Heart right ventricle (tissue), 16 donors: ENCODE measurements at regions not wholly inside any gene's neighbourhood (a gene's known extent, or its start where the extent isn't known, plus 50 kb on each side); places are given as distances from the start of the nearest gene placed in this dataset.

Experiments used
- ATAC-seq, 8 donors: fragments of 200-7000 bp; cut with Tn5 transposase; one replicate each; pipeline ENCODE4 v1.9.1; 2020; ENCODE audit warnings: mild to moderate bottlenecking in 8 of 8, moderate library complexity in 8 of 8, moderate number of reproducible peaks in 1 of 8
- DNase-seq, 2 donors: peaks; one replicate each; pipeline ENCODE4 v3.0.0-alpha.2; 2020
- H3K27ac ChIP-seq, 10 donors: fragments of 200-600 bp; sonication (generic) in 2 of 10; one replicate each; pipeline versions ENCODE4 v1.5.0 to v1.8.0; 2020 to 2022; ENCODE audit warnings: mild to moderate bottlenecking in 3 of 10
- H3K27me3 ChIP-seq, 7 donors: fragments of 200-600 bp; one replicate each; pipeline ENCODE4 v1.8.0; 2021 to 2022; ENCODE audit warnings: mild to moderate bottlenecking in 2 of 7
- H3K36me3 ChIP-seq, 9 donors: fragments of 200-600 bp; sonication (generic) in 1 of 9; one replicate each; pipeline versions ENCODE4 v1.5.0 to v1.8.0; 2020 to 2022; ENCODE audit warnings: mild to moderate bottlenecking in 2 of 9
- H3K4me1 ChIP-seq, 9 donors: fragments of 200-600 bp; sonication (generic) in 1 of 9; one replicate each; pipeline versions ENCODE4 v1.5.0 to v1.8.0; 2020 to 2022; ENCODE audit warnings: mild to moderate bottlenecking in 4 of 9
- H3K4me3 ChIP-seq, 10 donors: fragments of 200-600 bp; sonication (generic) in 2 of 10; one replicate each; pipeline versions ENCODE4 v1.5.0 to v1.8.0; 2020 to 2022; ENCODE audit warnings: mild to moderate bottlenecking in 7 of 10, moderate library complexity in 2 of 10
- H3K9me3 ChIP-seq, 11 donors: fragments of 200-600 bp in 10 of 11; sonication (generic) in 2 of 11; one replicate each; pipeline versions ENCODE4 v1.5.0 to v1.8.0; 2013 to 2022; ENCODE audit warnings: mild to moderate bottlenecking in 2 of 11, control low read depth in 1 of 11, moderate library complexity in 1 of 11
- WGBS, 2 donors: extraction: QIAGEN DNeasy Blood & Tissue Kit; methylation state at CpG; one replicate each; pipeline ENCODE4 v1.1.7; 2013; ENCODE audit warnings: inconsistent platforms in 1 of 2; 5-methylcytosine and 5-hydroxymethylcytosine counted together
- intact Hi-C, 10 donors: fragments of 100-400 bp; cut with DNase I; formaldehyde crosslinking; loops; one replicate each; pipeline versions ENCODE4 v1.11.1 to v1.14.2; 2022
- TF ChIP-seq, protein P1 (sequence below), 9 donors: fragments of 200-600 bp; sonication (generic) in 2 of 9; IDR thresholded peaks; one replicate each; pipeline versions ENCODE4 v1.5.0 to v1.8.0; 2021 to 2022; ENCODE audit warnings: antibody characterized with exemption in 9 of 9, mild to moderate bottlenecking in 5 of 9, moderate library complexity in 1 of 9
- donor health status: Arrhythmogenic right ventricular cardiomyopathy.
- donor health status: ischemic (EF 13 %, LVEDD 7.1; RV severe dilation, severe dysfunction).
- donor health status: healthy with polysubstance abuse.
- donor health status: DM: no; HTN: yes; CAD: no.
- donor health status: DM: no; HTN: no; CAD: no.
- donor health status: ischemic (EF 25% LVEDD 6.9; RV normal size, moderate dysfunction).
- donor health status: ischemic (EF 25% LVEDD 5.7; RV mildly dilated, moderate dysfunction).
- donor health status: healthy.
- donor health status: DM: yes; HTN: yes; CAD: no.
- donor health status: Ischemic cardiomyopathy.
- donor health status: ischemic (EF 35%, LVEDD 5.7; RV mildly dilated, moderate dysfunction).
- donor health status: nonischemic (EF 11% LVEDD 7.7; RV severe dilation, severe dysfunction).
- donor health status: DM: yes; HTN: yes; CAD: no.
- donor health status: PGD.
- donor health status: ischemic (EF 29% LVEDD 5.4; RV normal size, mild dysfunction).
- donor health status: nonischemic (EF 23%, LVEDD 6.1; RV moderate dilation, normal function).

DNA sequence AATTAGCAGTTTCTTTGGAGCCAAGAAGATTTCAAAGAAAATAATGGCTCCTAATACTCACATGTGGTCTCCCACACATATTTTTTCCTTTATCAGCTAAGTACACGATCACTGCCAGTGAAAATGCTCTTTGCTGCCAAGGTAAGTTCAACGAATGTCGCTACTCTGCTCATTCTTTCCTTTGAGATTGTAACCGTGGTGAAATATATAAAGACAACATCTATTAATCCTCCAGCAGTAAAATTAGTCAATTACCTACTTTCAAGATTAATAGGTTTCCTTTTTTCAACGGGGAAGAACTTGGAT, 672.2 kb downstream of the GATA3 start:
- DNase-seq: no peak
- peaks cover 0 to 24% (median 0%) of the 10 kb centered on the region in 11 donors for H3K9me3 ChIP-seq
- H3K36me3 ChIP-seq: no peaks in the 10 kb centered on the region
- H3K4me1 ChIP-seq: no peaks in the 10 kb centered on the region
- intact Hi-C loops: no loop called here
- H3K27ac ChIP-seq: no peak overlapping the region
- no peak overlapping the region for H3K4me3 ChIP-seq
- H3K27me3 ChIP-seq: peaks cover 0 to 4% (median 0%) of the 10 kb centered on the region in 7 donors
- WGBS, 2 donors: 41 to 42% methylated on average over 5 of the region's 5 CpGs
- no peak for ATAC-seq
- TF ChIP-seq, protein P1, sequence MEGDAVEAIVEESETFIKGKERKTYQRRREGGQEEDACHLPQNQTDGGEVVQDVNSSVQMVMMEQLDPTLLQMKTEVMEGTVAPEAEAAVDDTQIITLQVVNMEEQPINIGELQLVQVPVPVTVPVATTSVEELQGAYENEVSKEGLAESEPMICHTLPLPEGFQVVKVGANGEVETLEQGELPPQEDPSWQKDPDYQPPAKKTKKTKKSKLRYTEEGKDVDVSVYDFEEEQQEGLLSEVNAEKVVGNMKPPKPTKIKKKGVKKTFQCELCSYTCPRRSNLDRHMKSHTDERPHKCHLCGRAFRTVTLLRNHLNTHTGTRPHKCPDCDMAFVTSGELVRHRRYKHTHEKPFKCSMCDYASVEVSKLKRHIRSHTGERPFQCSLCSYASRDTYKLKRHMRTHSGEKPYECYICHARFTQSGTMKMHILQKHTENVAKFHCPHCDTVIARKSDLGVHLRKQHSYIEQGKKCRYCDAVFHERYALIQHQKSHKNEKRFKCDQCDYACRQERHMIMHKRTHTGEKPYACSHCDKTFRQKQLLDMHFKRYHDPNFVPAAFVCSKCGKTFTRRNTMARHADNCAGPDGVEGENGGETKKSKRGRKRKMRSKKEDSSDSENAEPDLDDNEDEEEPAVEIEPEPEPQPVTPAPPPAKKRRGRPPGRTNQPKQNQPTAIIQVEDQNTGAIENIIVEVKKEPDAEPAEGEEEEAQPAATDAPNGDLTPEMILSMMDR (IDR thresholded peaks at IDR 0.05): no peak

GRCh38 chr10:8731121-8732095, 676.9 kb downstream of the GATA3 start:
- Histone ChIP-seq H3K4me3 (no peak overlapping the region), H3K4me1 (no peaks in the 10 kb centered on the region), H3K9me3 (no peaks in the 10 kb centered on the region), H3K36me3 (no peaks in the 10 kb centered on the region), H3K27ac (no peak overlapping the region), H3K27me3 (peaks cover 0 to 4% (median 0%) of the 10 kb centered on the region in 7 donors)
- TF ChIP-seq, protein P1 (IDR thresholded peaks at IDR 0.05): no peak
- no peak for DNase-seq
- intact Hi-C loops: no loop called here
- no peak for ATAC-seq
- 75 to 84% methylated on average over 18 of the region's 18 CpGs for WGBS, 2 donors

DNA sequence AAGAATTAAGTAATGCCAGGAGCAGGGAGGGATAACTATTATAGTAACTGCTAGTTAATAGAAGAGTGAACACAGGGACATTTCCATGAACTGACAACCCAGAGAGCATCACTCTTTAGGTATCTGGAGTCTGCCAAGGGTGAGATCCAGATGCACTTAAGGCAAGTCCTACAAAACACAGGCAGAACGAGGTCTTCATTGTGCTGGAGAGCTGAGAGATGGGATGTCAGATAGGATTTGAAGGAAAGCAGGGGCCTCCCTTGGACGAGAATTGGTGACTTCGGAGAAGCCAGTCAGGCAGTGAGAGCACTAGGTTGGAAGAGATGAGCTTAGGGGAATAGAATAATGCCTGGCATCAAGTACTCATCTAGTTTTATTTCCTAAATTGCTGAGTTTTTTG, 684.5 kb downstream of the GATA3 start:
- H3K4me1 ChIP-seq: no peaks in the 10 kb centered on the region
- H3K4me3 ChIP-seq: no peak overlapping the region
- ATAC-seq (no peak), DNase-seq (no peak)
- no peaks in the 10 kb centered on the region for H3K9me3 ChIP-seq
- H3K36me3 ChIP-seq: no peaks in the 10 kb centered on the region
- no peaks in the 10 kb centered on the region for H3K27me3 ChIP-seq
- 14 to 21% methylated on average over 3 of the region's 3 CpGs for WGBS, 2 donors
- intact Hi-C loops: no loop called here
- no peak overlapping the region for H3K27ac ChIP-seq
- TF ChIP-seq, protein P1 (IDR thresholded peaks at IDR 0.05): no peak

GRCh38 chr10:8752146-8752843, 697.8 kb downstream of the GATA3 start:
- no peak overlapping the region for H3K27ac ChIP-seq
- intact Hi-C loops: no loop called here
- peaks cover 0 to 16% (median 0%) of the 10 kb centered on the region in 11 donors for H3K9me3 ChIP-seq
- 47 to 55% methylated on average over 7 of the region's 7 CpGs for WGBS, 2 donors
- DNase-seq (no peak), ATAC-seq (no peak)
- no peaks in the 10 kb centered on the region for H3K4me1 ChIP-seq
- TF ChIP-seq, protein P1 (IDR thresholded peaks at IDR 0.05): no peak
- H3K4me3 ChIP-seq: no peak overlapping the region
- H3K27me3 ChIP-seq: peaks cover 0 to 4% (median 0%) of the 10 kb centered on the region in 7 donors
- H3K36me3 ChIP-seq: no peaks in the 10 kb centered on the region
